ENCODE measurements at regions not wholly inside any gene's neighbourhood (a gene's known extent, or its start where the extent isn't known, plus 50 kb on each side); places are given as distances from the start of the nearest gene placed in this dataset.

- Histone ChIP-seq H3K27me3 (ENCODE audit: insufficient read depth, low read depth, low read length) (no peaks in the 10 kb centered on the region), H3K9ac (ENCODE audit: low read length) (no peak overlapping the region), H2AFZ (ENCODE audit: low read depth, low read length) (no peak overlapping the region), H4K20me1 (ENCODE audit: insufficient read depth) (no peaks in the 10 kb centered on the region), H3K9me3 (ENCODE audit: low read length) (no peaks in the 10 kb centered on the region), H3K27ac (ENCODE audit: low read length) (no peak overlapping the region), H3K79me2 (replicated peaks; ENCODE audit: insufficient read depth, low read length) (no peaks in the 10 kb centered on the region), H3K4me2 (ENCODE audit: low read length) (no peak overlapping the region), H3K9me2 (ENCODE audit: insufficient read depth, low read length) (no peaks in the 10 kb centered on the region), H3K4me3 (ENCODE audit: low read length) (no peak overlapping the region), H3F3A (ENCODE audit: insufficient read depth, low read length, poor library complexity, severe bottlenecking) (no peaks in the 10 kb centered on the region), H3K36me3 (ENCODE audit: insufficient read depth, low read length) (no peaks in the 10 kb centered on the region)
- no peak for TF ChIP-seq POLR2AphosphoS5 (IDR thresholded peaks at IDR 0.05)
- TF ChIP-seq RAD21 (conservative IDR thresholded peaks at IDR 0.05): no peak
- TF ChIP-seq EP300 (conservative IDR thresholded peaks at IDR 0.05; ENCODE audit: poor library complexity, severe bottlenecking): no peak
- TF ChIP-seq REST (IDR thresholded peaks at IDR 0.05; ENCODE audit: borderline replicate concordance): no peak
- no peak for TF ChIP-seq CTCF (IDR thresholded peaks at IDR 0.05; ENCODE audit: poor library complexity, severe bottlenecking)
- TF ChIP-seq SMC3 (conservative IDR thresholded peaks at IDR 0.05; ENCODE audit: poor library complexity): no peak
- no peak for TF ChIP-seq TAF1 (IDR thresholded peaks at IDR 0.05; ENCODE audit: low read depth)
- no peak for TF ChIP-seq EZH2 (IDR thresholded peaks at IDR 0.05; ENCODE audit: borderline replicate concordance, insufficient read depth, low read length, poor library complexity, severe bottlenecking)
- no peak for TF ChIP-seq MXI1 (conservative IDR thresholded peaks at IDR 0.05; ENCODE audit: poor library complexity, severe bottlenecking)
Measured at GRCh38 chr7:35512716-35513115, 182.2 kb downstream of the HERPUD2 start.

GRCh38 chr7:35508623-35509400, 186.1 kb downstream of the HERPUD2 start:
- no peaks in the 10 kb centered on the region for H3K9me2 ChIP-seq (ENCODE audit: insufficient read depth, low read length)
- H4K20me1 ChIP-seq (ENCODE audit: insufficient read depth): no peaks in the 10 kb centered on the region
- H3K79me2 ChIP-seq (replicated peaks; ENCODE audit: insufficient read depth, low read length): no peaks in the 10 kb centered on the region
- no peak overlapping the region for H3K4me3 ChIP-seq (ENCODE audit: low read length)
- H3K9me3 ChIP-seq (ENCODE audit: low read length): no peaks in the 10 kb centered on the region
- no peak overlapping the region for H3K27ac ChIP-seq (ENCODE audit: low read length)
- H3K36me3 ChIP-seq (ENCODE audit: insufficient read depth, low read length): no peaks in the 10 kb centered on the region
- no peak overlapping the region for H3K9ac ChIP-seq (ENCODE audit: low read length)
- no peak for TF ChIP-seq EZH2 (IDR thresholded peaks at IDR 0.05; ENCODE audit: borderline replicate concordance, insufficient read depth, low read length, poor library complexity, severe bottlenecking)
- no peak for TF ChIP-seq TAF1 (IDR thresholded peaks at IDR 0.05; ENCODE audit: low read depth)
- no peak overlapping the region for H3K4me2 ChIP-seq (ENCODE audit: low read length)
- H3K27me3 ChIP-seq (ENCODE audit: insufficient read depth, low read depth, low read length): no peaks in the 10 kb centered on the region
- no peaks in the 10 kb centered on the region for H3F3A ChIP-seq (ENCODE audit: insufficient read depth, low read length, poor library complexity, severe bottlenecking)
- H2AFZ ChIP-seq (ENCODE audit: low read depth, low read length): no peak overlapping the region
